Urinary bladder (tissue), 3 donors: ENCODE measurements at regions not wholly inside any gene's neighbourhood (a gene's known extent, or its start where the extent isn't known, plus 50 kb on each side); places are given as distances from the start of the nearest gene placed in this dataset.

Experiments used
- DNase-seq: peaks from one replicate; pipeline ENCODE4 v3.0.0-alpha.2; 2015; ENCODE audit errors: extremely low spot score
- H3K27ac ChIP-seq: one replicate; pipeline ENCODE4 v1.5.1; 2013; ENCODE audit warnings: low read depth, mild to moderate bottlenecking, moderate library complexity
- H3K36me3 ChIP-seq: one replicate; pipeline ENCODE4 v1.6.1; 2013; ENCODE audit warnings: mild to moderate bottlenecking, moderate library complexity; ENCODE audit not compliant: insufficient read depth
- H3K4me1 ChIP-seq: one replicate; pipeline ENCODE4 v1.6.1; 2013; ENCODE audit warnings: mild to moderate bottlenecking, moderate library complexity; ENCODE audit not compliant: insufficient read depth
- H3K4me3 ChIP-seq: one replicate; pipeline ENCODE4 v1.5.1; 2013; ENCODE audit warnings: low read depth, low read length
- WGBS: extraction: QIAGEN DNeasy Blood & Tissue Kit; methylation state at CpG from one replicate; pipeline ENCODE4 v1.1.7; 2013; 5-methylcytosine and 5-hydroxymethylcytosine counted together
- donor health status: healthy with polysubstance abuse.
- donor health status: healthy.

GRCh38 chr1:208818770-208819445 is 574.7 kb upstream of the PLXNA2 start:
- Histone ChIP-seq H3K4me3 (no peak overlapping the region), H3K4me1 (no peaks in the 10 kb centered on the region), H3K27ac (no peak overlapping the region), H3K36me3 (no peaks in the 10 kb centered on the region)
- DNase-seq, result no peak
- 83% methylated on average over 8 of the region's 8 CpGs for WGBS

- no peak for DNase-seq
- no peak overlapping the region for H3K4me3 ChIP-seq
- H3K27ac ChIP-seq, result no peak overlapping the region
- WGBS, result 49% methylated on average over 2 of the region's 2 CpGs
- H3K4me1 ChIP-seq, result no peaks in the 10 kb centered on the region
- no peaks in the 10 kb centered on the region for H3K36me3 ChIP-seq
Observed at GRCh38 chr1:208820580-208821212, 576.5 kb upstream of the PLXNA2 start.

GRCh38 chr1:208821939-208822338 is 577.8 kb upstream of the PLXNA2 start:
- Histone ChIP-seq H3K27ac (no peak overlapping the region), H3K36me3 (no peaks in the 10 kb centered on the region), H3K4me3 (no peak overlapping the region), H3K4me1 (no peaks in the 10 kb centered on the region)
- no peak for DNase-seq
- 94% methylated on average over 7 of the region's 7 CpGs for WGBS

- H3K36me3 ChIP-seq, result no peaks in the 10 kb centered on the region
- no peak overlapping the region for H3K27ac ChIP-seq
- no peaks in the 10 kb centered on the region for H3K4me1 ChIP-seq
- DNase-seq, result no peak
- H3K4me3 ChIP-seq, result no peak overlapping the region
- WGBS, result 75% methylated on average over 2 of the region's 2 CpGs
Observed at GRCh38 chr1:208825300-208825699, 581.1 kb upstream of the PLXNA2 start.

DNA sequence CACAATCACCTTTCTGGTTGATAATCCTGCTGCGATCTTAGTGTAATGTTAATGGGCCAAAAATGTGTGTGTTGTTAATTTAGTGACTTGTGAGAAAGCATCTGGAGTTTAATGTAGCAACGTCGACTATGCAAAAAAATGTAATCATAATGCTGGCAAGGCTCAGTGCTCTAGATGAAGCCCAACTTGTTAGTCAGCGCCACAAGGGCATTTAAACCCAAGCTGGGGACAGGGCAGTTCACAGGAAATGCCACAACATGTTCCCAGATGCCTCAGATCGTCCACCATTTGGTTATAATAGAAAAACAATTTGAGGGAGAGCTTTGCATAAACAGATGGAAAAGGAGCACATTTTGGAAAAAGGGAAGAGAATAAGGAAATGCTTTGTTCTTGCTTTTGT is 585.4 kb upstream of the PLXNA2 start:
- WGBS, result 29% methylated on average over 5 of the region's 5 CpGs
- no peak for DNase-seq
- H3K27ac ChIP-seq, result no peak overlapping the region
- H3K36me3 ChIP-seq, result no peaks in the 10 kb centered on the region
- no peaks in the 10 kb centered on the region for H3K4me1 ChIP-seq
- no peak overlapping the region for H3K4me3 ChIP-seq

- 26% methylated on average over 11 of the region's 11 CpGs for WGBS
- no peak overlapping the region for H3K4me3 ChIP-seq
- no peak overlapping the region for H3K27ac ChIP-seq
- H3K4me1 ChIP-seq, result no peaks in the 10 kb centered on the region
- H3K36me3 ChIP-seq, result no peaks in the 10 kb centered on the region
- no peak for DNase-seq
Observed at GRCh38 chr1:208834381-208835096, 590.4 kb upstream of the PLXNA2 start.

DNA sequence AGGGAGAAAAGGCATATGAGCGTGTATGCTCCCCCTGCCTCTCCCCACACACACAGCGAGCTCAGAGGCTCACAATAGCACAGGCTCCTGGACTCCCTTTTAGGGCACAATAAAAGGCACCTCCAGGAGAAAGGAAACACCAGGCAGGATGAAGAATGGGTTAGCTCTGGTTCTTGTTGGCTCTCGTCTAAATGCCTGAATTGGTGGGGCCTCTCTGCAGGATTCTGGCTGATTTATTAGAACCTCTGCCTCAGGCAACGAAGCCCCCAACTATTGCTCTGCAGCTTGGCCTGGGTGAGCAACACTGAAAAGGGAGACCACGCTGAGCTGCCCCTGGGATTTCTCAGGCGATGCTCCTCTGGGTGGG is 590.9 kb upstream of the PLXNA2 start:
- no peak overlapping the region for H3K4me3 ChIP-seq
- H3K27ac ChIP-seq, result no peak overlapping the region
- no peaks in the 10 kb centered on the region for H3K4me1 ChIP-seq
- 70% methylated on average over 6 of the region's 6 CpGs for WGBS
- H3K36me3 ChIP-seq, result no peaks in the 10 kb centered on the region
- DNase-seq, result no peak

DNA sequence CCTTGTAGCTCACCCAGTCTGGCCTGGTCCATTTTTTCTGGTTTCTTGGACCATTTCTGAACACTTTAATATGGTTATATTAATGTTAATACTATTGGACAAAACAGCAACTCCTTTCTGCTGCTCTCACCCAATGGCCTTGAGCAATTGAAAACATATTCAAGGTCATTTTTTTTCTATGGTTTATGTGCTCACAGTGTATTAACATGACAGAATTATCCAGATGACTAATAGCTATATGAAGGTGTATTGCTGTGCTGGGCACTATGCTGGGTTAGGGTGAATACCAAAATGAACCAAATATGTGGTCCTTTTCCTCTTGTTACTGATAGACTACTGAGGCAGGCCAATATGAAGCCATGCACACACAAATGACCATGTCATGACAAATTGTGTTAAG is 591.6 kb upstream of the PLXNA2 start:
- Histone ChIP-seq H3K36me3 (no peaks in the 10 kb centered on the region), H3K27ac (no peak overlapping the region), H3K4me1 (no peaks in the 10 kb centered on the region), H3K4me3 (no peak overlapping the region)
- no peak for DNase-seq

DNA sequence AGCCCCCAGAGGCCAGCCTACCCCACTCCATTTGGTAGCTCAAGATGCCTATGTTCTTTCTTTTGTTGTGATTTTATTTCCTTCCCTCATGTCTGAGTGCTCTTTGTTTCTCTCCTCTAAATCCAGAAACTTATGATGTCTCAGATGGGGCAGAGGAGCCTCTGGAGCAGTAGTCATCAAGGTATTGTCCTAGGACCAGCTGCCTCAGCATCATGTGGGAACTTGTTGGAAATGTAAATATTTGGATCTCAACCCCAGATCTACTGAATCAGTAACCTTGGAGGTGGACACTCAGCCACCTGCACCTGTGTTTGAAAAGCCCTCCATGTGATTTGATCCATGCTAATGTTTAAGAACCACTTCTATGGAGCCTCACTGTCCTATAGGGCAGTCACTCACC is 593.1 kb upstream of the PLXNA2 start:
- no peaks in the 10 kb centered on the region for H3K4me1 ChIP-seq
- H3K27ac ChIP-seq, result no peak overlapping the region
- no peaks in the 10 kb centered on the region for H3K36me3 ChIP-seq
- no peak for DNase-seq
- H3K4me3 ChIP-seq, result no peak overlapping the region

GRCh38 chr1:208841436-208841835 is 597.3 kb upstream of the PLXNA2 start:
- no peak for DNase-seq
- 88% methylated on average over 10 of the region's 10 CpGs for WGBS
- Histone ChIP-seq H3K4me1 (no peaks in the 10 kb centered on the region), H3K27ac (no peak overlapping the region), H3K4me3 (no peak overlapping the region), H3K36me3 (no peaks in the 10 kb centered on the region)

DNA sequence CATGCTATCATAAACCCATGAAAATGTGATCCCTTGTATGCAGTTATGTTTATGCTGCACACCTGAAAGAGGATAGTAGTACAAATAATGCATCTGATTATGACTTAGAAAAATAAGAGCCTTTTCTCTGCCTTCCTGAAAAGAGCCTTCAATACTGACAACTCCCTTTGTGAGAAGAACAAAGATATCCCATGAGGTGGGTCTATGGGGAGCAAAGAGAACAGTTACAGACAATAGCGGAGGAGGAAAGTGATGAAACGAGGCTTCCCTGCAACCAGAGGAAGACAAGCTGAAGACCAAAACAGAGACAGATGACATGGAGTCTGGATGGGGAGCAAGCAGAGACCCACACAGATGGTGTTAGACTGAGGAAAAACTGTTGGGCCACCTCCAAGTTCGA is 598.3 kb upstream of the PLXNA2 start:
- H3K4me3 ChIP-seq, result no peak overlapping the region
- H3K36me3 ChIP-seq, result no peaks in the 10 kb centered on the region
- no peaks in the 10 kb centered on the region for H3K4me1 ChIP-seq
- no peak for DNase-seq
- no peak overlapping the region for H3K27ac ChIP-seq
- WGBS, result 90% methylated on average over 3 of the region's 3 CpGs

GRCh38 chr1:208844158-208844557 is 600.0 kb upstream of the PLXNA2 start:
- Histone ChIP-seq H3K4me3 (no peak overlapping the region), H3K27ac (no peak overlapping the region), H3K36me3 (no peaks in the 10 kb centered on the region), H3K4me1 (no peaks in the 10 kb centered on the region)
- WGBS, result 79% methylated on average over 3 of the region's 3 CpGs
- no peak for DNase-seq

GRCh38 chr1:208848854-208849253 is 604.7 kb upstream of the PLXNA2 start:
- Histone ChIP-seq H3K36me3 (no peaks in the 10 kb centered on the region), H3K4me1 (no peaks in the 10 kb centered on the region), H3K4me3 (no peak overlapping the region), H3K27ac (no peak overlapping the region)
- DNase-seq, result no peak
- WGBS, result 87% methylated on average over 1 of the region's 1 CpG

GRCh38 chr1:208850442-208850841 is 606.3 kb upstream of the PLXNA2 start:
- Histone ChIP-seq H3K4me1 (no peaks in the 10 kb centered on the region), H3K4me3 (no peak overlapping the region), H3K36me3 (peaks cover 2% of the 10 kb centered on the region), H3K27ac (no peak overlapping the region)
- 82% methylated on average over 5 of the region's 5 CpGs for WGBS
- no peak for DNase-seq
